GM18861 (cell line): ENCODE measurements at regions not wholly inside any gene's neighbourhood (a gene's known extent, or its start where the extent isn't known, plus 50 kb on each side); places are given as distances from the start of the nearest gene placed in this dataset.

ENCODE experiments used
- ATAC-seq: cut with Tn5 transposase; IDR thresholded peaks from one replicate; pipeline ENCODE4 v1.9.1; 2021; ENCODE audit not compliant: unreplicated experiment

DNA sequence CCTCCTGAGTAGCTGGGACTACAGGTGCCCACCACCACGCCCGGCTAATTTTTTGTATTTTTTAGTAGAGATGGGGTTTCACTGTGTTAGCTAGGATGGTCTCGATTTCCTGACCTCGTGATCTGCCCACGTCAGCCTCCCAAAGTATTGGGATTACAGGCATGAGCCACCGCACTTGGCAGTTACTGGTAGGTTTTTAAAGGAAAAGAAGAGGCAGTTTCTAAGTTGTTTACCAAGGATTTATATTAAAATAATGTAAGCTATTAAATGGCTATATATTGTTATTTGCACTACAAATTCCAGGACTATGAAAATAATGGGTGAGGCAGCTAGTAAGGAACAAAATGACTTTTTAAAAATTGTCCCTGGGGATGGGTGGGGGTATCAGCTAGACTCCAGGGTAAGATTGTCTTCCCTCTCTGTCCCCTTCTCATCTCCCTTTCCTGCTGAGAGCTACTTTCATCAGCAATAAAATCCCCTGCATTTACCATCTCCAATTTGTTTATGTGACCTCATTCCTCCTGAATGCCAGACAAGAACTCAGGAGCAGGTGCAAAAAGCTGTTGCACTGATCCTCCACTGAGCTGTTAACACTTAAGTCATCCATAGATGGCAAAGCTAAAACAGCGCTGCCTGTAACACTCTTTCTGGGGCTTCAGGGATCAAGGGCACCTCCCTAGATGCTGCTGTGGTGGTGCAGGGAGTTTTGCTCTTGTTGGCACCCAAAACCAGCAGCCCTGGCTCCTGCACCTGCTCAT, 165.2 kb downstream of the ZPLD1 start:
- no peak for ATAC-seq

DNA sequence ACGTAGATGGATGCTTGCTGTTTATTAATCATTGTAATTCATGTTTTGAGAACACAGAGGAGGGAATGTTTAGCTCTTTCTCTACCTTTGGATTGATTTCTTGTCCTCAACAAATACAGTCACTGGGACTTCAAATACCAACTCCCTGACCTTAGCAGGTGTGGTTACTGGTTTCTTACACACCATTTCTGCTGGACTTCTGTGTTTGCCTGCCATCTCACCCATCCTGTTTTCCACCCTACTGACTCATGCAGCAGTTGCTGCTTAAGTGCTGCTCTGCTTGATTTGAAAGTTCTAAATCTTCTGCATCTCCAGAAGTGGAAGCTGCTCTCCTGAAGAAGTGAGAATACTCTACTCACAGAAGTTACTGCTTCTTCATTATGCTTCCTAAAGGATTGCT, 170.3 kb downstream of the ZPLD1 start:
- no peak for ATAC-seq

DNA sequence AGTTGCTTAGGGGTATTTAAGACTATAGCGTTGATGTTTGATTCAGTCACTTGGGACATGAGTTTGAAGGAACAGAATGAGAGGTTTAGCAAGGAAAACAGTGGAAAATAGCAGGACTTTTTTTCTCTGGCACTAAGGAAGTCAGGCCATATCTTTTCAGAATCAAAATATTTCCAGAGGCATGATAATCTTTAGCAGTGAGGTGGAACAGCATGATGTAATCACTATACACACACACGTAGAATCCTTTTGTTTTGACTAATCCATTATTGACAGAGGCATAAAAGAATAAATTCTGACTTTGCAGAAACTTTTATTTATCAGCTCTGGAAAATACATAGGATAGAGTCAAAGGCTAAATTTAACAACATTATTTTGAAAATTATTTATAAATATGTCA, 174.1 kb downstream of the ZPLD1 start:
- ATAC-seq: no peak

DNA sequence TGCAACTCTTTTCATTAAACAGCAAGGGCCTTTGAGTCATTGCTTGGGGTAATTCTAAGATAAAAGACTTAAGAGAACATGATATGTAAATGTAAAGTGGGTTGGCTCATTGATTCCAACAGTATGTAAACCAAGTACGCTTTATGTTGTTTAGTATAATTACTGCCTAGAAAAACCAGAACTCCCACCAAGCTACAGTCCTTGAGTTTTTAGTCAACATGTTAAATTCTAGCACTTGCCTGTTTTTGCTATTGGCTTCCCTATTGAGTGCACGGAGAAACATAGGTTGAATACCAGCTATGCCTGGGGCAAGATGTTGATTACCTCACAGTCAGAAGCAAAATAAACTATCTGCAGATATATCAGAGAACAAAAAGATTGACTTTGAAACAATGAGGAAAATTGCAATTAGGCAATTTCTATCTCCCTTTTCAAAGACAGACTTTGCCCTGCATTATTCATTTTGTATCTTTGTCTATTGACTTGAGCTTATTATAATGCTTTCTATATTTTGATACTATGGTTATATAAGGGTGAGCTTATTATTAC, 179.3 kb downstream of the ZPLD1 start:
- no peak for ATAC-seq

- no peak for ATAC-seq
These were observed 179.8 kb downstream of the ZPLD1 start for GRCh38 chr3:102614585-102614984.

- ATAC-seq: no peak
These were observed 182.6 kb downstream of the ZPLD1 start for GRCh38 chr3:102617381-102617780.

GRCh38 chr3:102619361-102619760, 184.5 kb downstream of the ZPLD1 start:
- no peak for ATAC-seq

GRCh38 chr3:102629943-102630342, 195.1 kb downstream of the ZPLD1 start:
- no peak for ATAC-seq

DNA sequence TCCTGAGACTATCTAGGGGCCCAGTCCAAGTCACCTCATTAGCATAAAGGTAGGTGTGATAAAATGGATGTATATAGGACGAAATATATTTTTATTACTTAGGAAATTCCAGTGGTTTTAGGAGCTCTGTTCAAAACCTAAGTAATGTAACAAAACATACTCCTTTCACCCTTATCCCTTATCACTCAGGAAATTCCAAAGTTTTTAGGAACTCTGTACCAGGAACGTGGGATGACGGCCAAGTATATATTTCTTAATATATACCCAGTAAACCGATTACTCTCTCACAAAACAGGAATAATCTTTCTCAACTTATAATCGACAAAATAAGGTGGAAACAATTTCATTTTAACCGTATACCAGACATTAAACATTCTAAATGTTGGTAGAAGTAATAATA, 195.7 kb downstream of the ZPLD1 start:
- no peak for ATAC-seq

- ATAC-seq: no peak
These were observed 208.7 kb downstream of the ZPLD1 start for GRCh38 chr3:102643546-102643945.

DNA sequence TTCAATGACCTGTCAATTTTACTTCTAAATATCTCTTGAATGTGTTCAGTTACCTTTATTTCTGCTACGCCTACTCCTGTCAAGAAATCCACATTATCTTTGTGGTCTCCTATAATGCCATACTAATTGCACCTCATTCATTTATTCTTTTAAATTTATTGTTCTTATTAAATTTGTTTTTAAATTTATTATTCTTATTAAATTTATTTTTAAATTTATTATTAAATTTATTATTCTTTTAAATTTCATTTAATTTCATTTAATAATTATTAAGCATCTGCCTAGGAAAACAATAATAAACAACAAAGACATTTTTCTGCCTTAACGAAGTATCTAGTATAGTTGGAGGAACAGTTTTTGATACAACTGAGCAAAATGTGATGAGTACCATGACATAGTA, 211.7 kb downstream of the ZPLD1 start:
- no peak for ATAC-seq

DNA sequence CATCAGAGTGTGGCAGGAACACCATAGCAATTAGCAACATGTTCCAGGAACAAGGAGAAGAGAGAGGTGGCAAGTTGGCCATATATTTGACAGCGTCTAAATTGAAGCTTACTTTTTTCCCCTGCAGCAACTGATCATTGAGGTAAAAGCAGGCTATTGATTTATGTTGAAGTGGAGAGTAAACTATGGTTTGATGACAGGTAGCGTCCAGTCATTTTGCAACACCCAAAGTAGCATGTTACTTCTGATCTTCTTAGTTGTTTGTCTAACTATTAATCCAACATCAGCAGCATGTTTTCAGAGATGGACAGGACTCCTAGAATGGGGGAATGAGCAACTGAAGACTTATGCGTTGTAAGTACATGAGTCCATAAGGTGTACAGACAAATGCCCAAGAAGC, 225.8 kb downstream of the ZPLD1 start:
- ATAC-seq: no peak

- no peak for ATAC-seq
These were observed 227.1 kb downstream of the ZPLD1 start for GRCh38 chr3:102661707-102662497.

- no peak for ATAC-seq
These were observed 227.6 kb downstream of the ZPLD1 start for GRCh38 chr3:102662498-102662772.

DNA sequence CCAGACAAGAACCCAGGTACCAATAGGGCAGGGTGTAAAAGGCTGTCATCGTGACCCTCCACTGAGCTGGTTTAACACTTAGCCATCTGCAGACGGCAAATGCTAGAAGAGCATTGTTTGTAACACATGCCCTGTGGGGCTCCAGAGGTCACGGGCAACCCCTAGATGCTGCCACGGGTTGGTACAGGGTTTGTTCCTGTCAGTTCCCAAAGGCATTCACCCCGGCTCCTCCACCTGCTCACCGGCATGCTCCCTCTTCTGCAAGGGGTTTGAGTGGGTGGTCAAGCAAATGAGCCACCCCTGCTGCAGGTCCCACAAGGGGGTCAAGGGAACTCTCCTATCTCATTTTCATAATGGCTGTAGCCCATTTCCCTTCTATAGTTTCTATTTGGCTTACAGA, 229.3 kb downstream of the ZPLD1 start:
- no peak for ATAC-seq

DNA sequence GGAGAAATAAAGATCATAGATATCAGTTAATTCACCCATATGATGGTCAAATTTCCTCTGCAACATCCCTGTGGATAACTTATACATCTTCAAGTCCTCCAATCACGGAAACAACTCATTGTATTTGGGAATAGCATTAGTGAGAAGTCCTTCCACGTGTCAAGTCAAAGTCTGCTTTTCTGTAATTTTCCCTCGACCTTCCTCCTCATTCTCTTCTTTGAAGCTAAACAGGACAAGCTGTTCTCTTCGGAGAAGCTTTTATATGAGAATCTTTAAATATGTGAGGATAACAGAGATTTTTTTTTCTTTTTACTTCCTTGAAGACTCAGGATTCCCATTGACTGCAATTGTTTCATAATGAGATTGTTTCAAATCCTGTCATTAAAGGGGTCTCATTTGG, 230.4 kb downstream of the ZPLD1 start:
- ATAC-seq: no peak

- no peak for ATAC-seq
These were observed 233.4 kb downstream of the ZPLD1 start for GRCh38 chr3:102668247-102668646.

DNA sequence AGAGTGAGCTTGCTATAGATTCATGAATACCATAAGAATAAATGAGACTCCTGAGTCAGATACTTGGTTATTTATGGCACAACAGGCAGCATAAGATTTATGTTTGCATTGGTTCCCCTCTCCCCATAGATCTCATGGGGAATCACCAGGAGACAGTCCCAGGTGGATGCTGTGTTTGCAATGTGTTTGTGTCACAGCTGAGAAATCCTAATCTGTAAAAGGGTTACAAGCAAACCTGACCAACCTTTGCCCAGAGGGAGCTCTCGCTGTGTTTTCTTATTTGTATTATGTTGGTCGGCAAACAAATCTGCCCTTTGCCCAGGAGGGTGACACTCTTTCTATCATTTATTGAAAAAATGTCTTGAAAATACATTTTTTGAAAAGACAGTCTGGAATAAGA, 236.2 kb downstream of the ZPLD1 start:
- ATAC-seq: no peak

DNA sequence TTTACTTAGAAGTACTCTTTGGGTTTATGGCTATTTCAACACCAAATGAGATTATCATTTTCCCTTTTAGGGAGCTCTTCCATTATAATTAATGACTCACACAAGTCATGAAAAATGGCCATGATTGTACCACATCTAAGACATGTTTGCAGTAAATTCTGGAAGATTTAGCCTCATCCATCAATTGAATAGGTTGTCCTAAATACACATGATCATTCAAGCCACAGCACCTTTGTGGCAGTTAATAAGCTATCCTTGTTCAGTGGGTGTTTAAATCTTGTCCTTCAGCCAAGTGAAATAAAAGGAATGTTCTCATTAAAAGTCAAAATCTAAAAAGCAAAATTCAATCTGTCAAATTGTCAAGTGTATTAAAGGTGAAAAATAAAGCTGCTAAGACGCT, 237.5 kb downstream of the ZPLD1 start:
- no peak for ATAC-seq

DNA sequence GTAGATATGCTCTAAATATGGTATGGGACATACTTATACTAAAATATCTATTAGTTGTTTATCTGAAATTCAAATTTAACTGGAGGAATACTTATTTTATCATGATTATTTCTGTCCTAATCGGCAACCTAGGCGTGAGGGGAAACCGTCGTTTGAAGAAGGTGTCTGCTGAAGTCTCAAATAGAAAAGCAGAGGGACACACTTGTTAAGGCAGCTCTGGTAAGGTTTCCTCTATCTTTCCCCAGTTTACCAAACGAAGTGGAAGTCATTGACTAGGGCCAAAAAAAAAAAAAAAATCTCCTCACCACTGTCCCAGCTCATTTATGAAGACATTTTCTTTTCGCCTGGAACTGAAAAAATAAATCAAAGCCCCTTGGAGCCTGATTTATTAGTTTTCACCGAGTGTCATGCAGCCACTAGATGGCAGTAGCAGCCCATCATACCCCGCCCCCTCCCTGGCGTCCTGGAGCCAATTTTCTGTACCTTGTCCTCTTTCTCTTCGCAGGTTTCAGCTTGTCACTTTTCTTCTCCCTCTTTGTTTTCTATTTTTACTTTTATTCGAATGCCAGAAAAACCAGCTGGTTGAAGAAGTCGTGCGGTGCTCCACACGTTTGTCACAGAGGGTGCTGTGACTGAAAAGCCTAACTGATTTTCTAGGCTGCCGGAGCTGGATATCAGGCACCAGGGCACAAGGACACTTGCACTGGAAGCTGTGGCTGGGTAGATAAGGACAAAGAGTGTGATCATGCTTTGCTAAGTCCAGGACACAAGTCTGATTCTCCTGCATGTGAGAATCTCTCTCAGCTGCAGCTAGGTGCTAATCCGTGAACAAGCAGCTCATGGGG, 238.7 kb downstream of the ZPLD1 start:
- ATAC-seq: peak; percentile 77

- ATAC-seq: no peak
These were observed 239.5 kb downstream of the ZPLD1 start for GRCh38 chr3:102674284-102674683.

- no peak for ATAC-seq
These were observed 241.6 kb downstream of the ZPLD1 start for GRCh38 chr3:102676424-102676823.
